WTC11 (cell line): ENCODE measurements at regions not wholly inside any gene's neighbourhood (a gene's known extent, or its start where the extent isn't known, plus 50 kb on each side); places are given as distances from the start of the nearest gene placed in this dataset.

Experiments
- ATAC-seq: fragments of 200-7000 bp; cut with Tn5 transposase; 2 replicates; pipeline ENCODE4 v1.10.0; 2021; ENCODE audit warnings: mild to moderate bottlenecking, moderate library complexity
- CTCF ChIA-PET: fragments of 300-600 bp; sonication (Branson Sonifier 250); formaldehyde crosslinking; loops from one replicate; lab custom pipeline; 2021; ENCODE audit warnings: antibody characterized with exemption; lab: Charles Lee
- POLR2A ChIA-PET: fragments of 350-600 bp; sonication (Branson Sonifier 250); formaldehyde crosslinking; loops from one replicate; lab custom pipeline; 2021; ENCODE audit warnings: antibody characterized with exemption; lab: Charles Lee
- DNase-seq: peaks from one replicate; pipeline ENCODE4 v3.0.0; 2021; ENCODE audit warnings: low spot score
- H3K27ac Mint-ChIP-seq: 2 replicates; pipeline ENCODE4 v1.8.0; 2021; ENCODE audit warnings: mixed read lengths
- H3K27me3 Mint-ChIP-seq: 2 replicates; pipeline ENCODE4 v1.8.0; 2021; ENCODE audit warnings: low read depth, mild to moderate bottlenecking, moderate library complexity, mixed read lengths
- H3K36me3 Mint-ChIP-seq: 2 replicates; pipeline ENCODE4 v1.8.0; 2021; ENCODE audit warnings: mixed read lengths
- H3K4me1 Mint-ChIP-seq: 2 replicates; pipeline ENCODE4 v1.8.0; 2022; ENCODE audit warnings: mixed read lengths
- H3K4me3 Mint-ChIP-seq: 2 replicates; pipeline ENCODE4 v1.8.0; 2021; ENCODE audit warnings: mild to moderate bottlenecking, moderate library complexity, mixed read lengths
- H3K9me3 Mint-ChIP-seq: 2 replicates; pipeline ENCODE4 v1.8.0; 2021; ENCODE audit warnings: mixed read lengths
- AR ChIP-seq: fragments of 250-450 bp; sonication (Bioruptor Pico); IDR thresholded peaks from 2 replicates; pipeline ENCODE4 v1.9.0; 2021; ENCODE audit warnings: mild to moderate bottlenecking
- ATF3 ChIP-seq: sonication (generic); formaldehyde crosslinking; conservative IDR thresholded peaks from 2 replicates; pipeline ENCODE4 v1.8.1; 2022; ENCODE audit warnings: mild to moderate bottlenecking, missing genetic modification reagents
- ATF6 ChIP-seq: sonication (generic); formaldehyde crosslinking; IDR thresholded peaks from 2 replicates; pipeline ENCODE4 v1.8.1; 2023; ENCODE audit warnings: mild to moderate bottlenecking, missing genetic modification reagents
- FOXJ3 ChIP-seq: sonication (generic); formaldehyde crosslinking; IDR thresholded peaks from 2 replicates; pipeline ENCODE4 v1.9.0; 2021; ENCODE audit warnings: missing genetic modification reagents, mild to moderate bottlenecking, borderline replicate concordance
- GABPB1 ChIP-seq: sonication (generic); formaldehyde crosslinking; IDR thresholded peaks from 2 replicates; pipeline ENCODE4 v1.8.1; 2023; ENCODE audit warnings: mild to moderate bottlenecking, missing genetic modification reagents
- GRHL2 ChIP-seq: fragments of 250-450 bp; sonication (Bioruptor Pico); IDR thresholded peaks from 2 replicates; pipeline ENCODE4 v1.8.0; 2022; ENCODE audit warnings: mild to moderate bottlenecking, moderate library complexity; ENCODE audit not compliant: insufficient replicate concordance, severe bottlenecking
- JUN ChIP-seq: sonication (generic); formaldehyde crosslinking; IDR thresholded peaks from 2 replicates; pipeline ENCODE4 v1.8.0; 2023; ENCODE audit warnings: mild to moderate bottlenecking, missing genetic modification reagents
- PRDM15 ChIP-seq: sonication (generic); formaldehyde crosslinking; IDR thresholded peaks from 2 replicates; pipeline ENCODE4 v1.8.0; 2022; ENCODE audit warnings: missing genetic modification reagents
- RORB ChIP-seq: fragments of 250-450 bp; sonication (Bioruptor Pico); IDR thresholded peaks from 2 replicates; pipeline ENCODE4 v1.9.0; 2021; ENCODE audit warnings: mild to moderate bottlenecking
- SMAD3 ChIP-seq: sonication (generic); formaldehyde crosslinking; IDR thresholded peaks from 2 replicates; pipeline ENCODE4 v1.8.0; 2022; ENCODE audit warnings: missing genetic modification reagents, mild to moderate bottlenecking, borderline replicate concordance
- SMAD4 ChIP-seq: sonication (generic); formaldehyde crosslinking; IDR thresholded peaks from 2 replicates; pipeline ENCODE4 v1.8.0; 2022; ENCODE audit warnings: mild to moderate bottlenecking, missing genetic modification reagents
- TEAD4 ChIP-seq: sonication (generic); formaldehyde crosslinking; IDR thresholded peaks from 2 replicates; pipeline ENCODE4 v1.8.0; 2022; ENCODE audit warnings: mild to moderate bottlenecking, missing genetic modification reagents
- USF1 ChIP-seq: sonication (generic); formaldehyde crosslinking; IDR thresholded peaks from 2 replicates; pipeline ENCODE4 v1.8.0; 2022; ENCODE audit warnings: mild to moderate bottlenecking, missing genetic modification reagents
- ZBTB21 ChIP-seq: sonication (generic); formaldehyde crosslinking; IDR thresholded peaks from 2 replicates; pipeline ENCODE4 v1.8.1; 2023; ENCODE audit warnings: mild to moderate bottlenecking, missing genetic modification reagents, borderline replicate concordance
- ZBTB43 ChIP-seq: sonication (generic); formaldehyde crosslinking; IDR thresholded peaks from 2 replicates; pipeline ENCODE4 v1.8.1; 2023; ENCODE audit warnings: mild to moderate bottlenecking, missing genetic modification reagents
- ZMAT4 ChIP-seq: fragments of 250-450 bp; sonication (Bioruptor Pico); IDR thresholded peaks from 2 replicates; pipeline ENCODE4 v1.9.0; 2021; ENCODE audit warnings: mild to moderate bottlenecking
- ZNF425 ChIP-seq: fragments of 250-450 bp; sonication (Bioruptor Pico); conservative IDR thresholded peaks from 2 replicates; pipeline ENCODE4 v1.9.0; 2021; ENCODE audit warnings: mild to moderate bottlenecking

- H3K4me3 Mint-ChIP-seq = no peak overlapping the region
- DNase-seq (no peak), ATAC-seq (no peak)
- no peaks in the 10 kb centered on the region for H3K4me1 Mint-ChIP-seq
- POLR2A ChIA-PET = no interaction called here
- CTCF ChIA-PET = no interaction called here
- TF ChIP-seq GABPB1 (no peak), ATF6 (CRISPR knock-in tag) (no peak), PRDM15 (CRISPR knock-in tag) (no peak), JUN (CRISPR knock-in tag) (no peak), AR (CRISPR knock-in tag) (no peak), ZBTB21 (no peak), TEAD4 (no peak)
- peaks cover 16% of the 10 kb centered on the region for H3K9me3 Mint-ChIP-seq
- peaks cover 3% of the 10 kb centered on the region; the same call in 1 of the 2 replicates for H3K36me3 Mint-ChIP-seq
- H3K27me3 Mint-ChIP-seq = no peaks in the 10 kb centered on the region
- no peak overlapping the region for H3K27ac Mint-ChIP-seq
These were observed 304.6 kb upstream of the ZEB2 start for GRCh38 chr2:144824306-144825080.

- DNase-seq (no peak), ATAC-seq (no peak)
- ChIA-PET POLR2A (no interaction called here), CTCF (no interaction called here)
- no peaks in the 10 kb centered on the region for H3K4me1 Mint-ChIP-seq
- H3K4me3 Mint-ChIP-seq = no peak overlapping the region
- H3K36me3 Mint-ChIP-seq = peaks cover 3% of the 10 kb centered on the region; the same call in 1 of the 2 replicates
- no peaks in the 10 kb centered on the region for H3K27me3 Mint-ChIP-seq
- H3K9me3 Mint-ChIP-seq = peaks cover 16% of the 10 kb centered on the region
- H3K27ac Mint-ChIP-seq = no peak overlapping the region
- TF ChIP-seq USF1 (CRISPR knock-in tag) (no peak), FOXJ3 (no peak), ZNF425 (CRISPR knock-in tag) (no peak), ATF6 (CRISPR knock-in tag) (no peak), SMAD4 (CRISPR knock-in tag) (no peak), ATF3 (CRISPR knock-in tag) (no peak), SMAD3 (CRISPR knock-in tag) (no peak), ZBTB43 (CRISPR knock-in tag) (no peak), ZMAT4 (CRISPR knock-in tag) (no peak), RORB (no peak), GRHL2 (CRISPR knock-in tag) (no peak)
These were observed 303.0 kb upstream of the ZEB2 start for GRCh38 chr2:144822966-144823365.
